ENCODE measurements at regions not wholly inside any gene's neighbourhood (a gene's known extent, or its start where the extent isn't known, plus 50 kb on each side); places are given as distances from the start of the nearest gene placed in this dataset.

GRCh38 chr6:14763139-14763538 lies 482.7 kb upstream of the JARID2 start:
- TF ChIP-seq, protein P1, sequence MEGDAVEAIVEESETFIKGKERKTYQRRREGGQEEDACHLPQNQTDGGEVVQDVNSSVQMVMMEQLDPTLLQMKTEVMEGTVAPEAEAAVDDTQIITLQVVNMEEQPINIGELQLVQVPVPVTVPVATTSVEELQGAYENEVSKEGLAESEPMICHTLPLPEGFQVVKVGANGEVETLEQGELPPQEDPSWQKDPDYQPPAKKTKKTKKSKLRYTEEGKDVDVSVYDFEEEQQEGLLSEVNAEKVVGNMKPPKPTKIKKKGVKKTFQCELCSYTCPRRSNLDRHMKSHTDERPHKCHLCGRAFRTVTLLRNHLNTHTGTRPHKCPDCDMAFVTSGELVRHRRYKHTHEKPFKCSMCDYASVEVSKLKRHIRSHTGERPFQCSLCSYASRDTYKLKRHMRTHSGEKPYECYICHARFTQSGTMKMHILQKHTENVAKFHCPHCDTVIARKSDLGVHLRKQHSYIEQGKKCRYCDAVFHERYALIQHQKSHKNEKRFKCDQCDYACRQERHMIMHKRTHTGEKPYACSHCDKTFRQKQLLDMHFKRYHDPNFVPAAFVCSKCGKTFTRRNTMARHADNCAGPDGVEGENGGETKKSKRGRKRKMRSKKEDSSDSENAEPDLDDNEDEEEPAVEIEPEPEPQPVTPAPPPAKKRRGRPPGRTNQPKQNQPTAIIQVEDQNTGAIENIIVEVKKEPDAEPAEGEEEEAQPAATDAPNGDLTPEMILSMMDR (IDR thresholded peaks at IDR 0.05), result no peak
- no peak for TF ChIP-seq EP300 (IDR thresholded peaks at IDR 0.05)
- TF ChIP-seq POLR2A (IDR thresholded peaks at IDR 0.05), result no peak

Data from sigmoid colon (tissue), 4 donors.